Prostate gland (tissue), 2 donors: ENCODE measurements at regions not wholly inside any gene's neighbourhood (a gene's known extent, or its start where the extent isn't known, plus 50 kb on each side); places are given as distances from the start of the nearest gene placed in this dataset.

ENCODE experiments used
- CTCF ChIP-seq, 4 experiments: fragments of 200-600 bp in 2 of 4; fragments of 450-650 bp in 2 of 4; sonication (generic) in 2 of 4; IDR thresholded peaks; 1 replicate in 3 of 4; 2 replicates in 1 of 4; pipeline ENCODE4 v1.5.1; 2016 to 2019; ENCODE audit warnings: antibody characterized with exemption in 4 of 4, mild to moderate bottlenecking in 2 of 4, moderate library complexity in 2 of 4
- POLR2A ChIP-seq: fragments of 450-650 bp; IDR thresholded peaks from one replicate; pipeline ENCODE4 v1.6.1; 2016; ENCODE audit warnings: antibody characterized with exemption, mild to moderate bottlenecking

GRCh38 chr5:81830596-81830995 is 79.7 kb upstream of the SSBP2 start:
- TF ChIP-seq CTCF (IDR thresholded peaks at IDR 0.05): no peak
- no peak for TF ChIP-seq POLR2A
